K562 (cell line): ENCODE measurements at regions not wholly inside any gene's neighbourhood (a gene's known extent, or its start where the extent isn't known, plus 50 kb on each side); places are given as distances from the start of the nearest gene placed in this dataset.

Experiments
- ATAC-seq: fragments of 200-7000 bp; cut with Tn5 transposase; 3 replicates; pipeline ENCODE4 v1.9.1; 2020; ENCODE audit warnings: moderate library complexity
- BruUV-seq: library from RNA; stranded (reverse); fragments of 400-500 nt; replicated peaks from 2 replicates; lab custom pipeline; 2021; lab: Mats Ljungman, UMichigan
- CTCF ChIA-PET: fragments of 300-600 bp; formaldehyde crosslinking; extraction: SDS; loops from one replicate; lab custom pipeline; 2021; ENCODE audit warnings: low intra/inter-chr PET ratio; lab: Yijun Ruan, JAX
- POLR2A ChIA-PET: fragments of 300-600, 350-650 bp; sonication (Branson Sonifier 250); formaldehyde crosslinking; extraction: SDS; loops from one replicate; lab custom pipeline; 2021; ENCODE audit warnings: antibody characterized with exemption, inconsistent platforms; lab: Yijun Ruan, JAX
- DNase-seq, 4 experiments: peaks; one replicate each; pipeline versions ENCODE4 v3.0.0 to v3.0.0-alpha.2; 2011 to 2018; ENCODE audit warnings: low spot score in 3 of 4, mixed read lengths in 3 of 4; ENCODE audit errors: extremely low read depth in 1 of 4
- FAIRE-seq: peaks from 2 replicates; lab custom pipeline; 2011; peaks lifted over from hg19 to GRCh38; lab: Jason Lieb, UNC
- H2AFZ ChIP-seq: 2 replicates; pipeline ENCODE4 v1.6.0; 2011; ENCODE audit warnings: low read depth, low read length, control low read depth, inconsistent platforms
- H3K27ac ChIP-seq: fragments of 200-600 bp; 3 replicates; pipeline ENCODE4 v1.8.0; 2011; ENCODE audit warnings: low read depth, mild to moderate bottlenecking, control low read depth, inconsistent platforms, low read length, moderate library complexity, mixed read lengths; ENCODE audit errors: extremely low read depth
- H3K27me3 ChIP-seq, 2 experiments: fragments of 300-600 bp in 1 of 2; 2 replicates in 1 of 2; 3 replicates in 1 of 2; pipeline versions ENCODE4 v1.6.0 to v1.8.0; 2011; ENCODE audit warnings: inconsistent platforms in 2 of 2, low read length in 2 of 2, mild to moderate bottlenecking in 1 of 2, mixed read lengths in 1 of 2, moderate library complexity in 1 of 2; ENCODE audit not compliant: control insufficient read depth in 2 of 2, insufficient read depth in 2 of 2
- H3K36me3 ChIP-seq: fragments of 300-600 bp; 3 replicates; pipeline ENCODE4 v1.8.0; 2011; ENCODE audit warnings: mild to moderate bottlenecking, low read length, inconsistent platforms; ENCODE audit not compliant: control insufficient read depth, insufficient read depth
- H3K4me1 ChIP-seq, 2 experiments: fragments of 200-600 bp in 1 of 2; replicated peaks in 1 of 2; 2 replicates in 1 of 2; 3 replicates in 1 of 2; pipeline versions ENCODE4 v1.5.1 to v1.8.0; 2011; ENCODE audit warnings: inconsistent platforms in 2 of 2, low read length in 2 of 2, mild to moderate bottlenecking in 1 of 2, mixed read lengths in 1 of 2, moderate library complexity in 1 of 2; ENCODE audit not compliant: control insufficient read depth in 2 of 2, insufficient read depth in 2 of 2
- H3K4me2 ChIP-seq: 2 replicates; pipeline ENCODE4 v1.6.1; 2011; ENCODE audit warnings: low read length, control low read depth, inconsistent platforms, mixed read lengths; ENCODE audit not compliant: insufficient read depth
- H3K4me3 ChIP-seq: fragments of 200-600 bp; sonication (generic), shearing (Covaris generic); 2 replicates; pipeline ENCODE4 v1.5.1; 2016; ENCODE audit warnings: control low read depth, inconsistent platforms
- H3K79me2 ChIP-seq: fragments of 200-600 bp; 3 replicates; pipeline ENCODE4 v1.8.0; 2011; ENCODE audit warnings: low read length, inconsistent platforms; ENCODE audit not compliant: control insufficient read depth, insufficient read depth
- H3K9ac ChIP-seq, 2 experiments: 2 replicates each; pipeline versions ENCODE4 v1.6.0 to v1.6.1; 2011; ENCODE audit warnings: low read depth in 2 of 2, low read length in 2 of 2, control low read depth in 1 of 2, inconsistent platforms in 1 of 2, mild to moderate bottlenecking in 1 of 2, mixed read lengths in 1 of 2; ENCODE audit not compliant: insufficient read depth in 1 of 2
- H3K9me1 ChIP-seq: one replicate; pipeline ENCODE4 v1.6.0; 2011; ENCODE audit warnings: inconsistent platforms, mild to moderate bottlenecking, low read length, moderate library complexity; ENCODE audit not compliant: control insufficient read depth, insufficient read depth
- H3K9me3 ChIP-seq: replicated peaks from 2 replicates; pipeline ENCODE4 v1.5.1; 2011; ENCODE audit warnings: low read depth, low read length, inconsistent platforms; ENCODE audit not compliant: control insufficient read depth, insufficient read depth
- H4K20me1 ChIP-seq: replicated peaks from 2 replicates; pipeline ENCODE4 v1.6.1; 2011; ENCODE audit warnings: low read length, inconsistent platforms, mixed read lengths; ENCODE audit not compliant: control insufficient read depth, insufficient read depth
- EHMT2 ChIP-seq: fragments of 450-650 bp; IDR thresholded peaks from 2 replicates; pipeline ENCODE4 v1.6.1; 2018; ENCODE audit warnings: antibody characterized with exemption
- KDM2B ChIP-seq: fragments of 250-450 bp; sonication (Bioruptor Pico); IDR thresholded peaks from 2 replicates; pipeline ENCODE4 v1.8.0; 2021; ENCODE audit warnings: mild to moderate bottlenecking, moderate library complexity
- KLF13 ChIP-seq: fragments of 450-650 bp; IDR thresholded peaks from 2 replicates; pipeline ENCODE4 v1.6.1; 2016; ENCODE audit warnings: missing genetic modification characterization, low read depth, mild to moderate bottlenecking, missing compliant biosample characterization, moderate library complexity, borderline replicate concordance
- MEF2A ChIP-seq: IDR thresholded peaks from 2 replicates; pipeline ENCODE4 v1.6.1; 2011; ENCODE audit warnings: low read depth, mild to moderate bottlenecking, low read length, moderate library complexity; ENCODE audit not compliant: control insufficient read depth
- MLX ChIP-seq, 2 experiments: fragments of 450-650 bp in 1 of 2; sonication (generic) in 1 of 2; formaldehyde crosslinking; conservative IDR thresholded peaks; 2 replicates each; pipeline versions ENCODE4 v1.4.0 to v1.8.1; 2020 to 2022; ENCODE audit warnings: mild to moderate bottlenecking in 1 of 2, missing genetic modification reagents in 1 of 2
- NFATC3 ChIP-seq: fragments of 450-650 bp; IDR thresholded peaks from 2 replicates; pipeline ENCODE4 v1.6.1; 2017; ENCODE audit warnings: mild to moderate bottlenecking
- NFIC ChIP-seq: fragments of 450-650 bp; IDR thresholded peaks from 2 replicates; pipeline ENCODE4 v1.6.1; 2017; ENCODE audit warnings: mild to moderate bottlenecking, inconsistent platforms
- NFIX ChIP-seq: fragments of 250-450 bp; sonication (Bioruptor Pico); IDR thresholded peaks from 2 replicates; pipeline ENCODE4 v1.4.0; 2020; ENCODE audit warnings: low read depth, mild to moderate bottlenecking, moderate library complexity
- NR0B1 ChIP-seq: fragments of 450-650 bp; IDR thresholded peaks from one replicate; pipeline ENCODE4 v1.6.1; 2018; ENCODE audit warnings: mild to moderate bottlenecking, moderate library complexity; ENCODE audit not compliant: partially characterized antibody
- PPARD ChIP-seq: fragments of 250-450 bp; sonication (Bioruptor Pico); IDR thresholded peaks from 2 replicates; pipeline ENCODE4 v1.8.0; 2022; ENCODE audit warnings: inconsistent platforms, mild to moderate bottlenecking, moderate library complexity
- RBM25 ChIP-seq: fragments of 200-400 bp; formaldehyde crosslinking; IDR thresholded peaks from 2 replicates; pipeline ENCODE4 v1.6.1; 2018; ENCODE audit warnings: low read length, low read depth, moderate library complexity; ENCODE audit not compliant: severe bottlenecking
- RBM39 ChIP-seq: fragments of 200-400 bp; formaldehyde crosslinking; optimal IDR thresholded peaks from 2 replicates; pipeline ENCODE3; 2018; ENCODE audit warnings: low read depth, low read length
- SLC30A9 ChIP-seq: fragments of 250-450 bp; sonication (Bioruptor Pico); IDR thresholded peaks from 2 replicates; pipeline ENCODE4 v1.8.0; 2022; ENCODE audit warnings: mild to moderate bottlenecking, moderate library complexity
- ZBTB9 ChIP-seq: fragments of 450-650 bp; formaldehyde crosslinking; IDR thresholded peaks from 2 replicates; pipeline ENCODE4 v1.4.0; 2020; ENCODE audit warnings: mild to moderate bottlenecking, moderate library complexity
- ZNF280B ChIP-seq: fragments of 250-450 bp; sonication (Bioruptor Pico); IDR thresholded peaks from 2 replicates; pipeline ENCODE4 v1.5.1; 2021; ENCODE audit warnings: mild to moderate bottlenecking
- ZNF384 ChIP-seq: IDR thresholded peaks from 2 replicates; pipeline ENCODE4 v1.6.1; 2012; ENCODE audit warnings: low read depth, low read length, improper control_type of control experiment
- ZNF431 ChIP-seq: sonication (generic); formaldehyde crosslinking; IDR thresholded peaks from 2 replicates; pipeline ENCODE4 v1.8.0; 2022; ENCODE audit warnings: mild to moderate bottlenecking, missing genetic modification reagents
- WGBS: fragments of 100-300 bp; shearing (Covaris generic); methylation state at CpG from one replicate; pipeline ENCODE4 v1.1.6; 2016; ENCODE audit warnings: low coverage, mixed read lengths; ENCODE audit not compliant: insufficient coverage; ENCODE audit errors: missing lambda C conversion rate; 5-methylcytosine and 5-hydroxymethylcytosine counted together
- in situ Hi-C: fragments of 300-500 bp; cut with MboI; formaldehyde crosslinking; loops from 4 replicates; pipeline ENCODE4 v1.15.0; 2018; ENCODE audit warnings: inconsistent platforms, mixed read lengths
- intact Hi-C: fragments of 100-400 bp; cut with micrococcal nuclease; formaldehyde crosslinking; loops from 2 replicates; pipeline ENCODE4 v1.14.2; 2022

- WGBS = 0% methylated on average over 1 of the region's 1 CpG
- H3K79me2 ChIP-seq = no peaks in the 10 kb centered on the region
- ATAC-seq = no peak
- TF ChIP-seq RBM25 (no peak), ZBTB9 (CRISPR knock-in tag) (no peak), PPARD (CRISPR knock-in tag) (no peak), KDM2B (CRISPR knock-in tag) (no peak), SLC30A9 (CRISPR knock-in tag) (no peak), MLX (CRISPR knock-in tag; conservative IDR thresholded peaks at IDR 0.05) (no peak), ZNF431 (CRISPR knock-in tag) (no peak), EHMT2 (no peak), NFIX (CRISPR knock-in tag) (peak; percentile 39), NFATC3 (no peak), MEF2A (no peak), NR0B1 (no peak), NFIC (peak; percentile 82), KLF13 (tag) (no peak), ZNF384 (no peak), RBM39 (no peak), ZNF280B (CRISPR knock-in tag) (no peak)
- TF ChIP-seq, all 486 proteins: peak for 2
- BruUV-seq = no TSS peak
- Histone ChIP-seq H2AFZ (no peak overlapping the region), H3K27ac (no peak overlapping the region), H3K9me3 (no peaks in the 10 kb centered on the region), H3K27me3 (no peaks in the 10 kb centered on the region; a peak in 1 of 5 replicates), H3K36me3 (no peaks in the 10 kb centered on the region), H3K4me2 (no peak overlapping the region), H3K4me3 (no peak overlapping the region), H3K4me1 (peaks cover 7% of the 10 kb centered on the region in 2 experiments; a peak in 4 of 5 replicates), H3K9me1 (no peaks in the 10 kb centered on the region), H4K20me1 (no peaks in the 10 kb centered on the region), H3K9ac (no peak overlapping the region)
- CTCF ChIA-PET = no interaction called here
- DNase-seq (peak in 1 of 4 experiments; percentile 9), FAIRE-seq (no peak)
- in situ Hi-C loops (no loop called here), intact Hi-C loops (no loop called here)
- POLR2A ChIA-PET = no interaction called here
These were observed 171.5 kb downstream of the CYP26A1 start for GRCh38 chr10:93245147-93245546.
